ENCODE measurements at regions not wholly inside any gene's neighbourhood (a gene's known extent, or its start where the extent isn't known, plus 50 kb on each side); places are given as distances from the start of the nearest gene placed in this dataset.

DNA sequence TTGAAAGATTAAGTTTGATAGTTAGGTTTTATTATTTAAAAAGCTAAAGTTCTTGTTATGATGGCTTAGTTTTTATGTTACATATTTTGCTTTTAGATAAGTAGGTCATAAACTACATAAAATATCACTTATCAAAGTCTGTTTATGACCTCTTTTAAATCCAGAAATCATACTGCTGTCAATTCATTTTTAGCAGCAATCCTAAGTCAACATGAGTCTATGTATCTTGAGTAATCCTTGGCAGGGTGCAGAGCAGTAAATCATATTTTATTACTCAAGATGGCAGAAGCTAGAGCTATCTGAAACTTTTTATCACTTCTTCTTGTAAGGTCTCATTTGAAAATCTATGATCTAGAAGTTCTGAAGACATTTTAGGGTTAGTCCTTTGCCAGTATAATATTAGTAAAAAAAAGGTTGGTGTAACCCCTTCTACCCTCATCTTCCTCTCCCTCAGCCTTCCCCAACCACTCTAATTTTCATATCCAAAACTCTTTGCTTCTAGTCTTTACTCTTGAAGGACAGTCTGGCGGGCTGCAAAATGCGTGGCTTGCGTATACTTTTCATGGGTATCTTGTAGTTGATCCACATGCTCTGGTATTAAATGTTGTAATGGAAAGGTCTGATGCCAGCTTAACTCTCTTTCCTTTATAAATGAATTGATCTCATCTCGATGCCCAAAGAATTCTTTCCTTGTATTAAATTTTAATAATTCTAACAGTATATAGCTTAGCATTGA lies 134.0 kb upstream of the THRB start:
- 98% methylated on average over 4 of the region's 4 CpGs for WGBS
- H3K27me3 ChIP-seq (ENCODE audit: control insufficient read depth in 2 of 2, insufficient read depth in 1 of 2, low read length in 1 of 2), result no peaks in the 10 kb centered on the region
- H3K4me1 ChIP-seq (ENCODE audit: control insufficient read depth in 2 of 2, insufficient read depth in 2 of 2, low read length in 2 of 2), result no peaks in the 10 kb centered on the region
- H3K4me3 ChIP-seq (ENCODE audit: low read length in 2 of 2), result no peak overlapping the region
- no peaks in the 10 kb centered on the region for H3K9me3 ChIP-seq (ENCODE audit: control insufficient read depth in 2 of 2, insufficient read depth in 1 of 2, low read length in 1 of 2)
- no peaks in the 10 kb centered on the region for H3K36me3 ChIP-seq (ENCODE audit: control insufficient read depth in 2 of 2, insufficient read depth in 2 of 2, low read length in 1 of 2)
- no peak for DNase-seq (ENCODE audit: low read depth in 6 of 9, low spot score in 9 of 9)
- H3K27ac ChIP-seq (ENCODE audit: low read depth in 1 of 2, low read length in 1 of 2), result no peak overlapping the region

DNA sequence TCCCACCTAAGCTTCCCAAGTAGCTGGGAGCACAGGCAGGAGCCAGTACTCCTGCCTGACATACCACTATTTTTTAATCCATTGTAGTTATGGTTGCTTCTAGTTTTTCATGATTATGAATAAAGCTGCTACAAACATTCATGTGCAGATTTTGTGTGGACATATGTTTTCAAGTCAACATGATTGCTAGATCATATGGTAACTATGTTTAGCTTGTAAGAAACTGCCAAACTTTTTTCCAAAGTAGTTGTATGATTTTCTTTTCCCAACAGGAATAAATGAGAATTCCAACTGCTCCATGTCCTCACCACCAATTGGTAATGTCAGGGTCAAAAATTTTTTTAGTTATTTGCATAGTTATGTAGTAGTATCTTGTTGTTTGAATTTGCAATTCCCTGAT lies 136.8 kb upstream of the THRB start:
- H3K27me3 ChIP-seq (ENCODE audit: control insufficient read depth in 2 of 2, insufficient read depth in 1 of 2, low read length in 1 of 2), result no peaks in the 10 kb centered on the region
- H3K4me3 ChIP-seq (ENCODE audit: low read length in 2 of 2), result no peak overlapping the region
- H3K27ac ChIP-seq (ENCODE audit: low read depth in 1 of 2, low read length in 1 of 2), result no peak overlapping the region
- no peaks in the 10 kb centered on the region for H3K4me1 ChIP-seq (ENCODE audit: control insufficient read depth in 2 of 2, insufficient read depth in 2 of 2, low read length in 2 of 2)
- no peaks in the 10 kb centered on the region for H3K9me3 ChIP-seq (ENCODE audit: control insufficient read depth in 2 of 2, insufficient read depth in 1 of 2, low read length in 1 of 2)
- DNase-seq (ENCODE audit: low read depth in 6 of 9, low spot score in 9 of 9), result no peak
- no peaks in the 10 kb centered on the region for H3K36me3 ChIP-seq (ENCODE audit: control insufficient read depth in 2 of 2, insufficient read depth in 2 of 2, low read length in 1 of 2)

DNA sequence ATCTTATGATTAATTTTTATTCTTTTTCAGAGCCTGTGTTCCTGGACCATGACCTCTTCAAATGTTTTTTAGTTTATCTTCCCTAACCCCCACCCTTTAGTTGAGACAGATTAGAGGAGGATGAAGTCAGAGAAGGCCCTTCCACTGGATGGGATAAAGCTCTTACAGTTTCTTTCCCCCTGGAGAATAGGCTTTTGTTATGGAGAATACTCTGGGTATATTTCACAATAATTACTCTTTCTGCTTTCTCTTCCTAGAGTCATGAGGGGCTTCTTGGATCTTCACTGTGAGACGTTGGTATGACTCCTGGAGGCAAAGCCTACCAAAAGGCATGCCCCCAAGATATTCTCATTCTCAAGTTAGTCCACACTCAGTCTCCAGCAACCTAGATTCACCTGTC lies 144.4 kb upstream of the THRB start:
- no peak overlapping the region for H3K27ac ChIP-seq (ENCODE audit: low read depth in 1 of 2, low read length in 1 of 2)
- DNase-seq (ENCODE audit: low read depth in 6 of 9, low spot score in 9 of 9), result no peak
- H3K4me1 ChIP-seq (ENCODE audit: control insufficient read depth in 2 of 2, insufficient read depth in 2 of 2, low read length in 2 of 2), result no peaks in the 10 kb centered on the region
- H3K9me3 ChIP-seq (ENCODE audit: control insufficient read depth in 2 of 2, insufficient read depth in 1 of 2, low read length in 1 of 2), result no peaks in the 10 kb centered on the region
- H3K36me3 ChIP-seq (ENCODE audit: control insufficient read depth in 2 of 2, insufficient read depth in 2 of 2, low read length in 1 of 2), result no peaks in the 10 kb centered on the region
- WGBS, result 95% methylated on average over 1 of the region's 1 CpG
- no peak overlapping the region for H3K4me3 ChIP-seq (ENCODE audit: low read length in 2 of 2)
- no peaks in the 10 kb centered on the region for H3K27me3 ChIP-seq (ENCODE audit: control insufficient read depth in 2 of 2, insufficient read depth in 1 of 2, low read length in 1 of 2)

DNA sequence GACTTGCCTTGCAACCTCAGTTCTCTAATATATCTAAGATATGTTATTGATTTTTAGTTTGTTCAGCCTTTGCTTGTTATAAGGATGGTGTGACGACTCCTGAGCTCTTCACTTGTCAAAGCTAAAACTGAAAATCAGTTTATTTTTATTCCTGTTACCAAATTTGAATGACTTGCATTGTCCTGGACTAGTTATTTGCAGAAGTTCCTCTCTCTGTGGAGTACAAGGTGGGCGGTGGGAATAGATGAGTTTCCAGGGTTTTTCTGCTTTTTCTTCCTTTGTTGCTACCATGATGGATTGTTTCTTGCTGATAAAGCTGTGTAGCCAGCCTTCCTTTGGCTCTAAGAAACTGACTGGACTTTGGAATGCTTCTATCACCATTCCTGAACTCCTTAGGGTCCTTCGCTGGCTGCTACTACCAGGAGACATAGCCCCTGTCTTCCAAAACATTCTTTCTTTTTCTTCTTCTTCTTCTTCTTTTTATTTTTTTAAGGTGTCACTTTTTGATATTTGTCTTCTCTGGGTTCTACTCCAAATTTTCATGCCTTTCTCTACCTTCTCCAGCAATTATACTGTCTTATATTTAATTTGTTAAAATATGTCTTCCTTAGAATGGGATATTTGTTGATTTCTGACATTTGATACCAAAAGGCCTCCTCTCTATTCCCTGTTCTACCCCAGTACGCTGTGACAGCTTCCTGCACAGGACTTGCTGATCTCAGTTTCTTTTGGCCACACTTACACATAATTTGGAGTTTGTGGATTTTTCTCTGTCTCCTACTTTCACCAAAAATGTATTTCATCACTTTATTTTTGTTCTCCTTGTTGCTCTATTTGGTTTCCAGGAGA lies 145.1 kb upstream of the THRB start:
- H3K4me3 ChIP-seq (ENCODE audit: low read length in 2 of 2), result no peak overlapping the region
- H3K27ac ChIP-seq (ENCODE audit: low read depth in 1 of 2, low read length in 1 of 2), result no peak overlapping the region
- no peaks in the 10 kb centered on the region for H3K36me3 ChIP-seq (ENCODE audit: control insufficient read depth in 2 of 2, insufficient read depth in 2 of 2, low read length in 1 of 2)
- no peaks in the 10 kb centered on the region for H3K4me1 ChIP-seq (ENCODE audit: control insufficient read depth in 2 of 2, insufficient read depth in 2 of 2, low read length in 2 of 2)
- no peaks in the 10 kb centered on the region for H3K9me3 ChIP-seq (ENCODE audit: control insufficient read depth in 2 of 2, insufficient read depth in 1 of 2, low read length in 1 of 2)
- WGBS, result 92% methylated on average over 4 of the region's 4 CpGs
- no peaks in the 10 kb centered on the region for H3K27me3 ChIP-seq (ENCODE audit: control insufficient read depth in 2 of 2, insufficient read depth in 1 of 2, low read length in 1 of 2)
- DNase-seq (ENCODE audit: low read depth in 6 of 9, low spot score in 9 of 9), result no peak

DNA sequence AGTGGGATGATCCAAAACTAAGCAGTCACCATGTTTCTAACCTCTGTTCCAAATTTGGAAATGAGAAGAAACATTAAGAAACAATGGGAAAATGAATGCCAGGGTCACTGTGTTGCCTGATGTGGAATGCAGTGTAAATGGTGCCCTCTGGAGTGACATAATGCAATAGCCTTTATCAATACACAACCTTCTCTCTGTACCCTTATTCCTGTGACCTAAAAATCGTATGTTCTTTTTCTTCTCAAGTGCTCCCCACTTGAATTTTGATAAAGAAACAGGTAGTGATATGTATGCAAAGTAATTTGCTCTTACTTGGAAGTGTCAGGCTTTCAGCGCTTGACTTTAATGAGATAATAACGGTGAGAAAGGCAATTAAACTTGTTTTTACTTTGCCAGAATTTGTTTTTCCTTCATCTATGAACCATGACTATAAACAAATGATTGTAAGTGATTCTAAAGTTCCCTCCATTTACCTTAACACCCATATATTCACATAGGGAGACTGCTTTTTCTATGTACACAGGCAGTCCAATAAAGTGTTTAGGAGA lies 145.8 kb upstream of the THRB start:
- Histone ChIP-seq H3K4me3 (ENCODE audit: low read length in 2 of 2) (no peak overlapping the region), H3K9me3 (ENCODE audit: control insufficient read depth in 2 of 2, insufficient read depth in 1 of 2, low read length in 1 of 2) (no peaks in the 10 kb centered on the region), H3K4me1 (ENCODE audit: control insufficient read depth in 2 of 2, insufficient read depth in 2 of 2, low read length in 2 of 2) (no peaks in the 10 kb centered on the region), H3K36me3 (ENCODE audit: control insufficient read depth in 2 of 2, insufficient read depth in 2 of 2, low read length in 1 of 2) (no peaks in the 10 kb centered on the region), H3K27ac (ENCODE audit: low read depth in 1 of 2, low read length in 1 of 2) (no peak overlapping the region), H3K27me3 (ENCODE audit: control insufficient read depth in 2 of 2, insufficient read depth in 1 of 2, low read length in 1 of 2) (no peaks in the 10 kb centered on the region)
- 71% methylated on average over 3 of the region's 3 CpGs for WGBS
- DNase-seq (ENCODE audit: low read depth in 6 of 9, low spot score in 9 of 9), result no peak

DNA sequence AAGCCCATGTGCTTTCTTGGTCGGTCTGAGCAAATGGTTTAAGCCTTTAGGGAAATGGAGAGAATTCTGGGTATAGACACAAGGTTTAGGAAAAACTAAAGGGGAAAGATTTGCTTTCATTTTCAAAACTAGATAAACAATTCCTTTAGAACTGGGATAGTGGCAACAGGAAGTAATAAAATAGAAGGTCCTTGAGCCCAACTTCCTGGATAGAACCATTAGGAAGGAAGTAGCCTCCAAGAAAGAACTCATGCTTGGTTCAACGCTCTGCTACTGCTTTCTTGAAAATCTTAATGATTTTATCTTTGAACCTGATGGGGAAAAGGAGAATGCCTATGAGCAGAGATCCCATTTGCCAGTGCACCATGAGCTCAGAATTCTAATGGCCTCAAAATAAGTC lies 147.0 kb upstream of the THRB start:
- no peak overlapping the region for H3K4me3 ChIP-seq (ENCODE audit: low read length in 2 of 2)
- no peak overlapping the region for H3K27ac ChIP-seq (ENCODE audit: low read depth in 1 of 2, low read length in 1 of 2)
- H3K36me3 ChIP-seq (ENCODE audit: control insufficient read depth in 2 of 2, insufficient read depth in 2 of 2, low read length in 1 of 2), result no peaks in the 10 kb centered on the region
- H3K27me3 ChIP-seq (ENCODE audit: control insufficient read depth in 2 of 2, insufficient read depth in 1 of 2, low read length in 1 of 2), result no peaks in the 10 kb centered on the region
- H3K9me3 ChIP-seq (ENCODE audit: control insufficient read depth in 2 of 2, insufficient read depth in 1 of 2, low read length in 1 of 2), result no peaks in the 10 kb centered on the region
- DNase-seq (ENCODE audit: low read depth in 6 of 9, low spot score in 9 of 9), result no peak
- WGBS, result 44% methylated on average over 2 of the region's 2 CpGs
- H3K4me1 ChIP-seq (ENCODE audit: control insufficient read depth in 2 of 2, insufficient read depth in 2 of 2, low read length in 2 of 2), result no peaks in the 10 kb centered on the region

DNA sequence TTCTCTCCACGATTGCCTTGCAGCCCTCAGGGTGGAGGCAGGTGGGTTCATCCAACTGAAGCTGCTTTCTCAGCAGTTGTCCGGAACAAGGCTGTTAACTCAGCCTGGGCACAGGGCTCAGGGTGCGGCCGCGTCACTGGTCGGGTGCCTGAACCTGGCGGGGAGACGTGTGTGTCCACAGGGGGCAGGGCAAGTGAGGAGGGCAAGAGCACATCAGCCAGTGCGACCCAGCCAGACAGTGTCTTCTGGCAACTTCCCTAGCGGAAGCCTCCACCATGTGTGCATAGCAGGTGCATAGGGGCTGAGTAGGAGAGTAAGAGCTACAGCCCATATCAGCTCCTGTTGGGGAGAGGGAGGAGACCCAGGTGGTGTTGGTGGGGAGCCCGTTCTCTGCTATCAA lies 150.4 kb upstream of the THRB start:
- 93% methylated on average over 11 of the region's 11 CpGs for WGBS
- no peaks in the 10 kb centered on the region for H3K27me3 ChIP-seq (ENCODE audit: control insufficient read depth in 2 of 2, insufficient read depth in 1 of 2, low read length in 1 of 2)
- H3K4me3 ChIP-seq (ENCODE audit: low read length in 2 of 2), result no peak overlapping the region
- no peaks in the 10 kb centered on the region for H3K9me3 ChIP-seq (ENCODE audit: control insufficient read depth in 2 of 2, insufficient read depth in 1 of 2, low read length in 1 of 2)
- no peak for DNase-seq (ENCODE audit: low read depth in 6 of 9, low spot score in 9 of 9)
- H3K36me3 ChIP-seq (ENCODE audit: control insufficient read depth in 2 of 2, insufficient read depth in 2 of 2, low read length in 1 of 2), result no peaks in the 10 kb centered on the region
- no peak overlapping the region for H3K27ac ChIP-seq (ENCODE audit: low read depth in 1 of 2, low read length in 1 of 2)
- H3K4me1 ChIP-seq (ENCODE audit: control insufficient read depth in 2 of 2, insufficient read depth in 2 of 2, low read length in 2 of 2), result no peaks in the 10 kb centered on the region

DNA sequence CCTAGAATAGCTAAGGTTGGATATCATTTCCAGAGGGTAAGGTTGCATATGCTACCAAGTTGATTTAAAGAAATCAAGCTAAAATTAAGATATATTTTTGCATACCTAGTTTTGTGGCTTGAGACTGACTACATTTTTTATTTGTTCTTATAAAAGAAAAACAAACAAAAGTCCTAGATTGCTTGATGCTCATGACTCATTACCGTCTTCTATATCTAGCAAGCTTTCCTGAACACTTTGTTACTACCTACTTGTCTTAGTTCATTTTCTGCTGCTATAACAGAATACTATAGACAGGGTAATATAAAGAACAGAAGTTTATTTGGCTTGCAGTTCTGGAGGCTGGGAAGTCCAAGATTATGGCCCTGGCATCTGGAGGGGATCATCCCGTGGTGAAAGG lies 152.1 kb upstream of the THRB start:
- WGBS, result 96% methylated on average over 2 of the region's 2 CpGs
- no peak for DNase-seq (ENCODE audit: low read depth in 6 of 9, low spot score in 9 of 9)

DNA sequence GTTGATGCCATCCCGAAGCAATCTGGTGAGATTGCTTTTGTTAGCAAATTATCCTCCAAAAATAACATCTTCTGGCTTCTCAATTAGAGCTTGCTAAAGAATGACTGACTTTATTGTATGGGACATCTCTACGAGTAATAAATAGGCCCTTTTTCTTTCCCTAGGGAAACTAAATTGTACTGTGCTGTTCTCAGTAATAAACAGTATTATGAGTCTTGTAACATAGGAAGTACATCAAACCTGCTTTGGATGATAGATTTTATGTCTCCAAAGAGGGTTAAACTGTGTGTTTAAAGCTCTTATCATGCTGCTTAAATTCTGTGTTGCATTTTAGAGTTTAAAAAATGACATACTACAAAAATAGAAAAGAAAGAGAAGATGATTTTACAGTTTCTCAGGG lies 153.4 kb upstream of the THRB start:
- Histone ChIP-seq H3K4me3 (ENCODE audit: low read length in 2 of 2) (no peak overlapping the region), H3K27me3 (ENCODE audit: control insufficient read depth in 2 of 2, insufficient read depth in 1 of 2, low read length in 1 of 2) (no peaks in the 10 kb centered on the region), H3K27ac (ENCODE audit: low read depth in 1 of 2, low read length in 1 of 2) (no peak overlapping the region), H3K9me3 (ENCODE audit: control insufficient read depth in 2 of 2, insufficient read depth in 1 of 2, low read length in 1 of 2) (no peaks in the 10 kb centered on the region), H3K4me1 (ENCODE audit: control insufficient read depth in 2 of 2, insufficient read depth in 2 of 2, low read length in 2 of 2) (no peaks in the 10 kb centered on the region), H3K36me3 (ENCODE audit: control insufficient read depth in 2 of 2, insufficient read depth in 2 of 2, low read length in 1 of 2) (no peaks in the 10 kb centered on the region)
- DNase-seq (ENCODE audit: low read depth in 6 of 9, low spot score in 9 of 9), result no peak
- 96% methylated on average over 2 of the region's 2 CpGs for WGBS

More for the DNA sequence above, 152.1 kb upstream of the THRB start:
- Histone ChIP-seq H3K4me1 (ENCODE audit: control insufficient read depth in 2 of 2, insufficient read depth in 2 of 2, low read length in 2 of 2) (no peaks in the 10 kb centered on the region), H3K27me3 (ENCODE audit: control insufficient read depth in 2 of 2, insufficient read depth in 1 of 2, low read length in 1 of 2) (no peaks in the 10 kb centered on the region), H3K36me3 (ENCODE audit: control insufficient read depth in 2 of 2, insufficient read depth in 2 of 2, low read length in 1 of 2) (no peaks in the 10 kb centered on the region), H3K27ac (ENCODE audit: low read depth in 1 of 2, low read length in 1 of 2) (no peak overlapping the region), H3K4me3 (ENCODE audit: low read length in 2 of 2) (no peak overlapping the region), H3K9me3 (ENCODE audit: control insufficient read depth in 2 of 2, insufficient read depth in 1 of 2, low read length in 1 of 2) (no peaks in the 10 kb centered on the region)

Data from thymus (tissue), 11 donors.